ENCODE measurements at regions not wholly inside any gene's neighbourhood (a gene's known extent, or its start where the extent isn't known, plus 50 kb on each side); places are given as distances from the start of the nearest gene placed in this dataset.

- no peak for TF ChIP-seq POLR2AphosphoS5 (IDR thresholded peaks at IDR 0.05)
- TF ChIP-seq, protein P1, sequence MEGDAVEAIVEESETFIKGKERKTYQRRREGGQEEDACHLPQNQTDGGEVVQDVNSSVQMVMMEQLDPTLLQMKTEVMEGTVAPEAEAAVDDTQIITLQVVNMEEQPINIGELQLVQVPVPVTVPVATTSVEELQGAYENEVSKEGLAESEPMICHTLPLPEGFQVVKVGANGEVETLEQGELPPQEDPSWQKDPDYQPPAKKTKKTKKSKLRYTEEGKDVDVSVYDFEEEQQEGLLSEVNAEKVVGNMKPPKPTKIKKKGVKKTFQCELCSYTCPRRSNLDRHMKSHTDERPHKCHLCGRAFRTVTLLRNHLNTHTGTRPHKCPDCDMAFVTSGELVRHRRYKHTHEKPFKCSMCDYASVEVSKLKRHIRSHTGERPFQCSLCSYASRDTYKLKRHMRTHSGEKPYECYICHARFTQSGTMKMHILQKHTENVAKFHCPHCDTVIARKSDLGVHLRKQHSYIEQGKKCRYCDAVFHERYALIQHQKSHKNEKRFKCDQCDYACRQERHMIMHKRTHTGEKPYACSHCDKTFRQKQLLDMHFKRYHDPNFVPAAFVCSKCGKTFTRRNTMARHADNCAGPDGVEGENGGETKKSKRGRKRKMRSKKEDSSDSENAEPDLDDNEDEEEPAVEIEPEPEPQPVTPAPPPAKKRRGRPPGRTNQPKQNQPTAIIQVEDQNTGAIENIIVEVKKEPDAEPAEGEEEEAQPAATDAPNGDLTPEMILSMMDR (IDR thresholded peaks at IDR 0.05), result no peak
- TF ChIP-seq POLR2A (IDR thresholded peaks at IDR 0.05), result no peak
- no peak for TF ChIP-seq EP300 (IDR thresholded peaks at IDR 0.05)
Measured at GRCh38 chr4:71862315-71862714, 78.4 kb upstream of the GC start.
